ENCODE measurements at regions not wholly inside any gene's neighbourhood (a gene's known extent, or its start where the extent isn't known, plus 50 kb on each side); places are given as distances from the start of the nearest gene placed in this dataset.
"Not testable (repeated sequence)": the region's sequence is repeated elsewhere in the genome, so short reads cannot be mapped to it uniquely, and the experiment has no call there.

GRCh38 chr15:62270216-62270921 lies 105.3 kb upstream of the C2CD4B start:
- DNase-seq (ENCODE audit: low read depth in 2 of 2) = no peak

DNA sequence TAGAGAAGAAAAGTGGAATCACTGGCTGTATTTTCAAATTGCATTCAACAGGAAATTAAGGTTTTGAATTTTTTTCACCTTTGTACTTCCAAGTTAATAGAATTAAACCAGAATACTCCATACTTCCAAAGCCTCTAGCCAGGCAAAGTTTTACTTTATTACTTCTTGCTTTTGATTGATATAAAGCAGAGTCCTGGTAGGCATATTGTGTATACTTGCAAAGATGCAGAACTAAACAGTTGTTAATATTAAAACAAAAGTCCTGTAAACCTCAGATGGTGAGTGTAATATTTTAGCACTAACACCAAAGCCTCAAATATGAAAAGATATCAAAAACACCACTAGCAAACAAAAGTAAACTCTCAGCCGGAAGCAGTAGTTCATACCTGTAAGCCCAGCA lies 107.2 kb upstream of the C2CD4B start:
- DNase-seq (ENCODE audit: low read depth in 2 of 2) = no peak

- no peak for DNase-seq (ENCODE audit: low read depth in 2 of 2)
Observed at GRCh38 chr15:62275831-62276230, 110.7 kb upstream of the C2CD4B start.

DNA sequence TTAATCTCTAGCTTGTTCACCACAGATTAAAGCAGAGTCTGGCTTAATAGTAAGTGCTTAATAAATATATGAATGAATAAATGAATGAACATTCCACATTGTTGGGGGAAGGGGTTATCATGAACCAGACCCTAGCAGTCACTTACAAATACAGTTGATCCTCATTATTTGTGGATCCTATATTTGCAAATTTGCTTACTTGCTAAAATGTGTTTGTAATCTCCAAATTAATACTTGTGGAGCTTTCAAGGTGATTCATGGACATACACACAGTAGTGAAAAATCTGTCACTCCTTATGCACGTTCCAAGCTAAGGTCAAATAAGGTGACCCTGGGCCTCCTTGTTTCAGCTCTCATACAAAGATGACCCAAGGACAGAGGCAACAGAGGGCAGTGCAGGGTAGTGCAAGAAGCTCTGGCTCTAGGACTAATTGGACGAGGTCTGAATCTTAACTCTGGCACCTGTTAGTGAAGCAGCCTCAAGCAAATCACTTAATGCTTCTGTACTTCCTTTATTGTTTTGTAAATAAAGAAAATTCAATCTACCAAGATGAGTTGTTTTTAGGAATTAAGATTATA lies 112.8 kb upstream of the C2CD4B start:
- DNase-seq (ENCODE audit: low read depth in 2 of 2) = no peak

DNA sequence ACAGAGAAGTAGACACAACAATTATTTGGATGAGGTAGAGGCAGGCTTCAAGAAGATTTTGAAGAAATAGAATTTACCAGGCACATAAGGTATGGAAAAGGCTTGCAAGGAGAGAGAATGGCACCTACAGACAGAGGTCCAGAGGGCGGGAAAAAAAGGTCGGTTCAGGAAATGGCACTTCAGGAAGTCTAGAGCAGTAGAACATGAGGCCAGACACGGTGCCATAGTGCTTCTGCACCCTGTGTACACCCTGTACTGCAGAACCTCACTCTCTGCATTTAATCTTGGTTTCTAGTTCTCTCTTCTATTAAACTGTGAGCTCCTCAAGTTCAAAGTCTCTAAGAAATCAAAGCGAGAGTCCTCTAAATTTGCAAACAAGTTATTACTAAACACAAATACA lies 113.4 kb upstream of the C2CD4B start:
- DNase-seq (ENCODE audit: low read depth in 2 of 2) = no peak

DNA sequence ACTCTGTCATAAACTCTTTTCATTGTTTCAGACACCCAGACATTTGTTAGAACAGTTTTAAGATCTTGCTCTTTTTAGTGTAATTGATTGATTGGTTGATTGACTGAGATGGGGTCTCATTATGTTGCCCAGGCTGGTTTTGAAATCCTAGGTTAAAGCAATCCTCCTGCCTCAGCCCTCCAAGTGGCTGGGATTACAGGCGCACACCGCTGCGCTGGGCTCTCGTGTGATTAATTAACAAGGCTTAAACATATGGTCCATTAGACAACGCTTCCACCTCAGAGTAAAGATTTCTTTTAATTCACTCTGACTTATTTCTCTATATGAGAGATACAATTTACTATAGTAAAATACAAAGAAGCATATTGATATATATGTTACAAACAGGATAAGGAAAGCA lies 114.0 kb upstream of the C2CD4B start:
- DNase-seq (ENCODE audit: low read depth in 2 of 2) = no peak

GRCh38 chr15:62280625-62281024 lies 115.5 kb upstream of the C2CD4B start:
- DNase-seq (ENCODE audit: low read depth in 2 of 2) = no peak

DNA sequence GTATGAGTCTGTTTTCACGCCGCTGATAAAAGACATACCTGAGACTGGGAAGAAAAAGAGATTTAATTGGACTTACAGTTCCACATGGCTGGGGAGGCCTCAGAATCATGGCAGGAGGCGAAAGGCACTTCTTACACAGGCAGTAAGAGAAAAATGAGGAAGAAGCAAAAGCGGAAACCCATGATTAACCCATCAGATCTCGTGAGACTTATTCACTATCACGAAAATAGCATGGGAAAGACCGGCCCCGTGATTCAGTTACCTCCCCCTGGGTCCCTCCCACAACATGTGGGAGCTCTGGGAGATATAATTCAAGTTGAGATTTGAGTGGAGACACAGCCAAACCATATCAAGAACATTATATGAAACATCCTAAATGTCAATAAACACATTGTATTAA lies 116.7 kb upstream of the C2CD4B start:
- DNase-seq (ENCODE audit: low read depth in 2 of 2) = not testable (repeated sequence)

DNA sequence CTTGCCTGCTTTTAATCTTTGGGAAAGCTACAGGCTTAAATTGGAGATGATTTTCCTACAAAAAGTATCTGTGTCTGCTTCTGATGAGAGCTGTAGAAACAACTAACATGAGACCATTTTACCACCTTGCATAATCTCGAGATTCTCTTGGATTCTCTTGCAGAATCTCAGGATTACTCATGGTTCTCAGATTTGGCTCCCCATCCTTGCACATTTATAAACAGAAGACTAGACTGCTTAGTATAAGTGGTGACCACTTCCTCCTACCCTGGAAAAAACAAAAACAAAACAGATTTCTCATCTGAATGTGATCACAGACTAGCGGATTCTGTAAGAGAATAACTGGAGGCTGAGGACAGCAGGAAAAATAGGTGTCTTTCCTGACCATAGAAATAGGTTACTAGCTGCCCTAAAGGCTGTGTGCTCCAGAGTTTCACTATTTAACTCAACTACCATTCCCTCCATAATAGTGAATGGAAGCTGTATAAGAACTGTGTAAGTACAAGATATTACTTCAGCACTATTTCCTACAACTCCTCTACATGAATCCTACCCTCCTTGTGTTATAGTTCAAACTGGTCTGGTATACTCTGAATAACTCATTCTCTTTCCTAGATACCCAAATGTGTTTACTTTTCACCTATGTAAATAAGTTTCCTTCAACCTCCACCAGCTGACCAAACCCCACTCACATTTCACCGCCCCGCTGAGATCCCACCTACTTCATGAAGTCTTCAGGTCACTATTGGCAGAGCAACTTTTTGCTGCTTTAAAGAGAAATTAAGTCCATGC lies 122.2 kb upstream of the C2CD4B start:
- DNase-seq (ENCODE audit: low read depth in 2 of 2) = no peak

DNA sequence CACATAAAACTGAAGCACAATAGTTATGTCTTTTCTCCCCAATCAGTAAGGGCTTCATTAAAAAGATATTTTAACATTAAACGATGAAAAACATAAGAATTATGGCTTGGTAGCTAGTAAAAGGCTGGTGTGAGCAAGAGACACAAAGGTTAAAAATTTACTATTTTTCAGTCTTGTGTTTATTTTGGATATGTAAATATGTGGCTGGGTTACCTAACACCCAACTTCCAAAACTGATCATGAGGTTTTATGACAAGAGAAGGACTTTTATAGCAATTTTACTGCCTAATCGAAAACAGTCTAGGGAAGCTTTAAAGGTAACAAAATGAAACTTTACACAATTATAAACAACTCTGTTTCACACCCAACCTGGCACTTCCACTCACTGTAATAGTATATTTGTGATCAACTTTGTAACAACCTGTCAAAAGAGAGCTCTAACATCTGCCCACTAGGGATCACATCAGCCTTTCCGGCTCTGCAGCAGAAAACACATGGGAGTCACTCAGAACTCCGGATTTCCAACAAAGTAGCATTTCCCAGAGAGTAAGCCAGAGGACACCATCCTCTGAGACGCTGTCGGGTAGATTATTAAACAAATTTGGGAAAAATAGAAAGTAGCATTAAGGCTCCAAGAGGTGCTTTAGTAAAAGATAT lies 123.4 kb upstream of the C2CD4B start:
- DNase-seq (ENCODE audit: low read depth in 2 of 2) = no peak

- no peak for DNase-seq (ENCODE audit: low read depth in 2 of 2)
Observed at GRCh38 chr15:62291262-62291661, 126.2 kb upstream of the C2CD4B start.

GRCh38 chr15:62296756-62297507 lies 131.8 kb upstream of the C2CD4B start:
- no peak for DNase-seq (ENCODE audit: low read depth in 2 of 2)

GRCh38 chr15:62297522-62297921 lies 132.4 kb upstream of the C2CD4B start:
- no peak for DNase-seq (ENCODE audit: low read depth in 2 of 2)

DNA sequence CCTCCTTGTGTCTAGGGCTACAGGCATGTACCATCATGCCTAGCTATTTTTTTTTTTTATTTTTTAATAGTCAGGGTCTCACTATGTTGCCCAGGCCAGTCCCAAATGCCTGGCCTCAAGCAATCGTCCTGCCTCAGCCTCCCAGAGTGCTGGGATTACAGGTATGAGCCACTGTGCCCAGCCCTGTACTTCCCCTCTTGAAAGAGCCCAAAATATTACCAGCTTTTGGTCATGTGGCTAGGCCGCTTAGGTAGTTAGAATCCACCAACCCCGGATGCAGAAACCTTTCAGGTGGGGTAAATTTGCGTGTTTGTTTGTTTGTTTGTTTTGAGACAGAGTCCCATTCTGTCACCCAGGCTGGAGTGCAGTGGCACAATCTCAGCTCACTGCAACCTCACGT lies 132.8 kb upstream of the C2CD4B start:
- no peak for DNase-seq (ENCODE audit: low read depth in 2 of 2)

DNA sequence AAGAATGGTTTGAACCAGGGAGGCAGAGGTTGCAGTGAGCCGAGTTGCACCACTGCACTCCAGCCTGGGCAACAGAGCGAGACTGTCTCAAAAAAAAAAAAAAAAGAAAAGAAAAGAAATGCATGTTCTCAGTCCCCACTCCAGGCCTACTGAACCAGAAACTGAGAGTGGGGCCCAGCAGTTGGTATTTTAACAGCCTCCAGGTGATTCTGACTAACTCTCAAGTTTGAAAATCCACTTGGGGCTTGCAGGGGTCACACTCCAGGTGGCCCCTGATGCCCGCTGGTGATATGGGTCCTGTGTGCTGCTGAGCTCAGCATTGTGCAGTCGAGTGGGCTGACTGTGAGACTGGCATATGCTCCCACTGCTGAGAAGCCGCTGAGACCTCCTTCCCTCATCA lies 133.7 kb upstream of the C2CD4B start:
- DNase-seq (ENCODE audit: low read depth in 2 of 2) = no peak

GRCh38 chr15:62299541-62299940 lies 134.5 kb upstream of the C2CD4B start:
- no peak for DNase-seq (ENCODE audit: low read depth in 2 of 2)

DNA sequence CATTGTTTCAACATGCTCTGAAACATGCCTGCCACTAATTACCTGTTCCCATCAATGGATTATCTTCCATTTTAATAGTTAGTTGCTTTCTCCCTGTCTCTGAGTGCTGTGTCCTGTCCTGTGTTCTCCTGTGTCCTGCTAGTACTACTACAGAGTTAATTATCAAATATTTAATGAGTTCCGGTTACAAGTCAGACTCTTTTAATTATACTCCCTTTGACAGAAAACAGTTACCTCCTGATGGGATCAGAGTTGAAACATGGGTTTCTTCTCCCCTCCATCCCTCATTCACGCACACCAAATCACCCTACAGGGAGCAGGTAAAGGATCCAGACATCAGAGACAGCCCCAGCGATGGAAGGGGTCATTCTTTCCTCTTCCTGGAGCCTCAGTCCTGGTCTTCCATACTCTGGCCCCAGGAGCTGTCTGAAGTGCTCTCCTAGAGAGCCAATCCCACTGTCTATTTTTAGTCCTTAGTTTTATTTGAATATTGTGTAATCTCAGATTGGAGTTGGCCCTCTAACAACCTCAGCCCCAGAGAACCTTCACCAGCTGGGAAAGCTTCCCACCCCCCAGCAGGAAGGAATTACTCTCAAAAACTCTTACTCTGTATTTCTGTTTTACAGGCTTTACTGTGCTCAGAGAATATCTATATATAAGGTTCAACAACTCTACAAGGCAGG lies 137.0 kb upstream of the C2CD4B start:
- no peak for DNase-seq (ENCODE audit: low read depth in 2 of 2)

DNA sequence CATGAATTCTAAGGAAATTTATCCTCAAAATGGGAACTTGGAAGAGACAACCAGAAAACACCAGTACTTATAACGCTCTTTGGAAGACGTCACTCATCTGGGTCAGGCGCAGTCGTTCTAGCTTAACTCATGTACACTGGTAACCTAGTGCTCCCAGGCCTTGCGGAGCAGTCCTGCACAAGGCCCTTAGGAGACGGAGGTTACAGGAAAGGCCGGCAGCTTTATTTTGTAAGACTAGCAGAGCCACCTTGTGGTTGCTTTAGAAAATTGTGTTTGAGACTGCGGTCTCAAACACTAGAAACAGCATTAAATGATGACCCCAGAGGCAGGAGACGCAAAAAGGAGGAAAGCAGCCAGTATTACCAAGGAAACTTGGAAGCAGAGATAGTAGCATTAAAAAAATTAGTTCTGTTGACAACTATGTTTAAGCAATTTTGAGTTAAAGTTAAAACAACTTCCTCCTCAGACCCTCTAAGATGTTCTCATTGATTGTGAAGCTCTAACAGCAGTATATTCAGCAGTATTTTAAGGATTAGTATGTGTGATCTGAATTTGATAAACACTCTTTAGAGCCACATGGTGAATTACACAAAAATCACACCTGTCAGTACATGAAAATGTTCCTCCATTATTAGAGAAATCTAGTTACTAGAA lies 141.9 kb upstream of the C2CD4B start:
- DNase-seq (ENCODE audit: low read depth in 2 of 2) = no peak

DNA sequence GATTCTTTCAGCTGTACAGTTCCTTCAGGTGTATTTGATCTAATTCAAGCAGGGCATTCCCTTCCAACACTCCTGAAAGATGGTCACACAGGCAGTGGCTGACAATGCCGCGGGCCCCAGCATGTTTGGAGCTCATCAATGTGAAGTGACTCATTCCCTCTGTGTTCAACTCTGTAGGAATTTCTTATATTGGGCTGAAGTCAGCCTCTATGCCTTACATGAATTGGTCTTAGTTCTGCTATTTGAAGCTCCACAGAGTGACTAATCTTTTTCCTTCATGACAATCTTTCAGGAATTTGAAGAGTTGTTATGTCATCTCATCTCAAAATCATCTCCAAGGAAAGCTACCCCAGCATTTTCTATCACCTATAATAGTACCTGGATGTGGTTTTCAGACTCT lies 142.5 kb upstream of the C2CD4B start:
- DNase-seq (ENCODE audit: low read depth in 2 of 2) = no peak

GRCh38 chr15:62316413-62317060 lies 151.5 kb upstream of the C2CD4B start:
- DNase-seq (ENCODE audit: low read depth in 2 of 2) = no peak
